GM12874 (cell line): ENCODE measurements at regions not wholly inside any gene's neighbourhood (a gene's known extent, or its start where the extent isn't known, plus 50 kb on each side); places are given as distances from the start of the nearest gene placed in this dataset.

Experiments
- TF ChIP-seq, protein P1 (sequence below): IDR thresholded peaks from 2 replicates; pipeline ENCODE4 v1.5.1; 2011; ENCODE audit warnings: low read depth, mild to moderate bottlenecking, control low read depth, low read length, moderate library complexity; ENCODE audit not compliant: insufficient read depth

- TF ChIP-seq, protein P1, sequence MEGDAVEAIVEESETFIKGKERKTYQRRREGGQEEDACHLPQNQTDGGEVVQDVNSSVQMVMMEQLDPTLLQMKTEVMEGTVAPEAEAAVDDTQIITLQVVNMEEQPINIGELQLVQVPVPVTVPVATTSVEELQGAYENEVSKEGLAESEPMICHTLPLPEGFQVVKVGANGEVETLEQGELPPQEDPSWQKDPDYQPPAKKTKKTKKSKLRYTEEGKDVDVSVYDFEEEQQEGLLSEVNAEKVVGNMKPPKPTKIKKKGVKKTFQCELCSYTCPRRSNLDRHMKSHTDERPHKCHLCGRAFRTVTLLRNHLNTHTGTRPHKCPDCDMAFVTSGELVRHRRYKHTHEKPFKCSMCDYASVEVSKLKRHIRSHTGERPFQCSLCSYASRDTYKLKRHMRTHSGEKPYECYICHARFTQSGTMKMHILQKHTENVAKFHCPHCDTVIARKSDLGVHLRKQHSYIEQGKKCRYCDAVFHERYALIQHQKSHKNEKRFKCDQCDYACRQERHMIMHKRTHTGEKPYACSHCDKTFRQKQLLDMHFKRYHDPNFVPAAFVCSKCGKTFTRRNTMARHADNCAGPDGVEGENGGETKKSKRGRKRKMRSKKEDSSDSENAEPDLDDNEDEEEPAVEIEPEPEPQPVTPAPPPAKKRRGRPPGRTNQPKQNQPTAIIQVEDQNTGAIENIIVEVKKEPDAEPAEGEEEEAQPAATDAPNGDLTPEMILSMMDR, result no peak
Measured at GRCh38 chr3:181952929-181953328, 241.2 kb downstream of the SOX2 start.

- TF ChIP-seq, protein P1, result no peak
Measured at GRCh38 chr3:181955566-181955965, 243.8 kb downstream of the SOX2 start.

DNA sequence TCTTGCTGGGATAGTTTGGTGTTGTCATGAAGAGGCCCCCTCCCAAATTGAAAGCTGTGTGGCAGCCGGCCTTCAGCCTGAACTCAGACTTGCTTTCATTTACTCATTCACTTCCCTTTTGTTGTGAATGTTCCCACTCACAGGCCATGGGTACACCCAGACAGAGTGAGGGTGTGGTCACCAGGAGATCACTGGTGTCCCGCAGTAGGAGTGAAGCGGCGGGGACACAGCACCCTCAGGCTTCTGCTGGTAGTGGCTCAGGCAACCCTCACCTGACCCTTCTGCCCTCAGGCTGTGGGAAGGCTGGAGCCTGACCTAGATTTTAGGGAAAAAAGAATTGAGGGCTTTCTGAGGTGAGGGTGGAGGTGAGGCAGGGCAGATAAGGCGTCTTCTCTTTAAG lies 244.4 kb downstream of the SOX2 start:
- TF ChIP-seq, protein P1, result no peak

DNA sequence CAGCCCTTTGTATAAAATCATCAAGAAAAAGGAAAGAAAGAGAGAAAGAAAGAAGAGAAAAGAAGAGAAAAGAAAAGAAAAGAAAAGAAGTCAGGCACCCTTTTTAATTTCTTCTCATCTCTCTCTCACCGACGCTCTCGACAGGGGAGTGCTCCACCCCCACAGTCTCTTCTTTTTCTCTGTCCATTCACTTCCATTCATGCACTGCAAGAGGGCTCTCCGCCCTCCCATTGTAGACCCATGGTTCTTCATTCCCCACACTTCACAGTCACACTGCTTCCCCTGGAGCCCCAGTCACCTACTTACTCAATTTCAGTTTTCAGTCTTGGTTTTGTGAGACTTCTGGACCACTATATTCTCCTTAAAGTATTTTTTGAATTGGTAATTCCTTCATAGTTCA lies 254.7 kb downstream of the SOX2 start:
- TF ChIP-seq, protein P1, result no peak

DNA sequence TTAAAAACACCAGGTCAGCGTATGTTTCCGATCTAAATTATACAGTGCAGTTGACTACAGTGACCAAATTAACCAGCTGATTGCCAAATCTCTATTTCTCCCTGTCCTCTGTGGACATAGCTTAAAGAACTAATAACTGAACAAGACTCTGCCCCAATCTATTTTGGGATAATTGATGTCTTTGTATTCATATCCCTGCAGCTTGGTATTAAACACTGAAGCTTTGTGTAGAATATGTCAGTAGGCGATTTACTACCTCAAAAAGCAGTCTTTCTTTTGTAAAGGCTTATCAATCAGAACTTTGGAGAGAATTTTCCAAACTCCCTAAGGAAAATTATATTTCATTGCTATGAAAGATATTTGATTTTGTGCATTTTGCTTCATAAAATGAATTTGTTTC lies 258.2 kb downstream of the SOX2 start:
- TF ChIP-seq, protein P1, result no peak

DNA sequence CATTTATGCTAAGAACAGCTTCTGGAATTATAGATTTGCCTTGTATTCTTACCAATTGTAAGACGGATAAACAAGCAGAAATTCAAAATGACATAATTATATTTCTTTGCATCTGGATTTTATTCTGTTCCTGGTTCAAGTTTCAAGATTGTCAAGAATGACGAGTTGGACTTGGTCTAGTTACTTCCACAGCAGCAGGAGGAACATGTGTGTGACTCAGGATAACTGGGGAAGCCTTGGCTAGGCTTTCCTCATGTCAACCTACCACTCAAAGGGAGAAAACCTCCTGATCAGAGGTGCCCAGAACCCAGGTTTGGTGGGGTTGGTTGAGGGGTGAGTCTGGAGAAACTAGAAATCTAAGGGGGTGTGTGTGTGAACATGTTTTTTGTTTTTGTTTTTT lies 259.7 kb downstream of the SOX2 start:
- TF ChIP-seq, protein P1, result no peak

DNA sequence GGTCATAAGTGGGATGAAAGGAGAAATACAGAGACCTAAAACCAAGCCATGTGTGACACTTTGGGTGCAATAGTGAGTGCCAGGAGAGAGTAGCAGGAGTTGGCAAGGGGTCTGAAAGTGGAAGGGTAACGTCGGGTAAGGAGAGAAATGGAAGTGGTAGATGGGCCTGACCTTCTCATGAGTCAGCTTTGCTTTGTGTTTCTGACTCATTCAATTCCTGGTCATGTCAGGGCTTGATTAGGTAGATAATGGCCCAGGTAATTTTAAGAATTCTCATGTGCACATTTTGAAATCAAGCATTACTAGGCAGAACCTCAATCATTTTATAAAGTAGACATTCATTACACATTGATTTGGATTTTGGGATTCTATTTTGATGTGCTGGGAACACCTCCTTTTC lies 262.5 kb downstream of the SOX2 start:
- TF ChIP-seq, protein P1, result no peak

GRCh38 chr3:181976526-181976925 lies 264.8 kb downstream of the SOX2 start:
- TF ChIP-seq, protein P1, result no peak
